Keratinocyte (primary cell): ENCODE measurements at regions not wholly inside any gene's neighbourhood (a gene's known extent, or its start where the extent isn't known, plus 50 kb on each side); places are given as distances from the start of the nearest gene placed in this dataset.

Experiments used
- DNase-seq: peaks from one replicate; pipeline ENCODE4 v3.0.0-alpha.2; 2011; ENCODE audit warnings: low read depth, missing footprints, low spot score
- FAIRE-seq: peaks from 2 replicates; lab custom pipeline; 2011; peaks lifted over from hg19 to GRCh38; lab: Jason Lieb, UNC
- H2AFZ ChIP-seq: 2 replicates; pipeline ENCODE4 v1.6.0; 2012; ENCODE audit warnings: low read length, control low read depth, inconsistent platforms; ENCODE audit not compliant: control insufficient read depth
- H3K27ac ChIP-seq: 2 replicates; pipeline ENCODE4 v1.5.1; 2011; ENCODE audit warnings: low read length; ENCODE audit not compliant: control insufficient read depth, insufficient read depth
- H3K27me3 ChIP-seq: 3 replicates; pipeline ENCODE4 v1.6.0; 2011; ENCODE audit warnings: low read length; ENCODE audit not compliant: control insufficient read depth, insufficient read depth; ENCODE audit errors: extremely low read depth
- H3K36me3 ChIP-seq, 2 experiments: 2 replicates in 1 of 2; 3 replicates in 1 of 2; pipeline ENCODE4 v1.5.1; 2011; ENCODE audit warnings: low read length in 2 of 2, mild to moderate bottlenecking in 1 of 2; ENCODE audit not compliant: control insufficient read depth in 2 of 2, insufficient read depth in 2 of 2; ENCODE audit errors: extremely low read depth in 1 of 2
- H3K4me1 ChIP-seq: 3 replicates; pipeline ENCODE4 v1.5.1; 2011; ENCODE audit warnings: low read length; ENCODE audit not compliant: control insufficient read depth, insufficient read depth; ENCODE audit errors: extremely low read depth
- H3K4me2 ChIP-seq: 3 replicates; pipeline ENCODE4 v1.6.0; 2011; ENCODE audit warnings: low read depth, low read length; ENCODE audit not compliant: control insufficient read depth, insufficient read depth; ENCODE audit errors: extremely low read depth
- H3K4me3 ChIP-seq, 3 experiments: fragments of 200-600 bp in 1 of 3; sonication (generic) in 1 of 3; 2 replicates in 2 of 3; 3 replicates in 1 of 3; pipeline ENCODE4 v1.5.1; 2011 to 2016; ENCODE audit warnings: low read length in 3 of 3, mild to moderate bottlenecking in 3 of 3, control low read depth in 2 of 3, inconsistent platforms in 1 of 3, low read depth in 1 of 3, mixed read lengths in 1 of 3, mixed run types in 1 of 3, moderate library complexity in 1 of 3; ENCODE audit not compliant: control insufficient read depth in 2 of 3, insufficient read depth in 2 of 3; ENCODE audit errors: extremely low read depth in 1 of 3
- H3K79me2 ChIP-seq: 2 replicates; pipeline ENCODE4 v1.6.0; 2012; ENCODE audit warnings: low read length; ENCODE audit not compliant: control insufficient read depth, insufficient read depth
- H3K9ac ChIP-seq: 3 replicates; pipeline ENCODE4 v1.6.0; 2011; ENCODE audit warnings: low read length; ENCODE audit not compliant: control insufficient read depth, insufficient read depth; ENCODE audit errors: extremely low read depth
- H3K9me1 ChIP-seq: 3 replicates; pipeline ENCODE4 v1.6.0; 2011; ENCODE audit warnings: low read length; ENCODE audit not compliant: control insufficient read depth, insufficient read depth; ENCODE audit errors: extremely low read depth
- H3K9me3 ChIP-seq: 2 replicates; pipeline ENCODE4 v1.5.1; 2012; ENCODE audit warnings: low read depth, low read length; ENCODE audit not compliant: control insufficient read depth
- H4K20me1 ChIP-seq: 3 replicates; pipeline ENCODE4 v1.6.0; 2011; ENCODE audit warnings: low read length; ENCODE audit not compliant: control insufficient read depth, insufficient read depth; ENCODE audit errors: extremely low read depth
- EZH2 ChIP-seq: IDR thresholded peaks from one replicate; pipeline ENCODE4 v1.6.1; 2012; ENCODE audit warnings: inconsistent platforms, mild to moderate bottlenecking, low read length, moderate library complexity
- dilution Hi-C: fragments of 300-500 bp; cut with MboI; formaldehyde crosslinking; loops from one replicate; pipeline ENCODE4 v1.7.0; 2020; ENCODE audit warnings: low sequenced_read_pairs; ENCODE audit not compliant: extremely low pct_ligation_motif_present
- TF ChIP-seq, protein P1 (sequence below), 3 experiments: IDR thresholded peaks in 1 of 3; conservative IDR thresholded peaks in 1 of 3; optimal IDR thresholded peaks in 1 of 3; 2 replicates in 2 of 3; 3 replicates in 1 of 3; pipeline versions ENCODE3 to v1.5.1; 2011; ENCODE audit warnings: low read length in 3 of 3, mild to moderate bottlenecking in 3 of 3, moderate library complexity in 2 of 3, control low read depth in 1 of 3, inconsistent platforms in 1 of 3; ENCODE audit not compliant: insufficient read depth in 2 of 3; ENCODE audit errors: extremely low read depth in 1 of 3

DNA sequence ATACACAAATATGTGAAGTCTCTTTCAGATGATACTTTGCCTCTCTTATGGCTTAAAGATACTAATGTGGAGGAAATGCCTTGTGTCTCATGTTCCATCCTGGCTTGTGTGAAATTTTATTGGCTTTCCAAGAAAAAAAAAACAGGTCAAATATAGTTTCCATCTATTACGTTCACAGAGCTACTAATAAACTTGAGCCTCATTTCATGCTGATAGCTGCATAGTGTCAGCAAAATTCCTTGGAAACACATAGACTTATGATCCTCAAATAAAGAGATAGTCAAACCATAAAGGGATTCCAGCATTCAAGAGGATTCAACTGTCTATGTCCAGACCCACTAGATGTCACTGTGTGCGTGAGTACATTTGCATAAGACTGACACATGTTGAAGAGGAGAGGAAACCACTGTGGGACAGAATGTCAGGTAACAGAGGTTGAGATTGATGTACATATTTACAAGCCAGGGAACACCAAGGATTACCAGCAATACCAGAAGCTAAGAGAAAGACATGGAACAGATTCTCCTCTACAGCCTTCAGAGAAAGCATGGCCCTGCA lies 266.6 kb downstream of the COL12A1 start:
- H3K9ac ChIP-seq: no peak overlapping the region
- TF ChIP-seq, protein P1, sequence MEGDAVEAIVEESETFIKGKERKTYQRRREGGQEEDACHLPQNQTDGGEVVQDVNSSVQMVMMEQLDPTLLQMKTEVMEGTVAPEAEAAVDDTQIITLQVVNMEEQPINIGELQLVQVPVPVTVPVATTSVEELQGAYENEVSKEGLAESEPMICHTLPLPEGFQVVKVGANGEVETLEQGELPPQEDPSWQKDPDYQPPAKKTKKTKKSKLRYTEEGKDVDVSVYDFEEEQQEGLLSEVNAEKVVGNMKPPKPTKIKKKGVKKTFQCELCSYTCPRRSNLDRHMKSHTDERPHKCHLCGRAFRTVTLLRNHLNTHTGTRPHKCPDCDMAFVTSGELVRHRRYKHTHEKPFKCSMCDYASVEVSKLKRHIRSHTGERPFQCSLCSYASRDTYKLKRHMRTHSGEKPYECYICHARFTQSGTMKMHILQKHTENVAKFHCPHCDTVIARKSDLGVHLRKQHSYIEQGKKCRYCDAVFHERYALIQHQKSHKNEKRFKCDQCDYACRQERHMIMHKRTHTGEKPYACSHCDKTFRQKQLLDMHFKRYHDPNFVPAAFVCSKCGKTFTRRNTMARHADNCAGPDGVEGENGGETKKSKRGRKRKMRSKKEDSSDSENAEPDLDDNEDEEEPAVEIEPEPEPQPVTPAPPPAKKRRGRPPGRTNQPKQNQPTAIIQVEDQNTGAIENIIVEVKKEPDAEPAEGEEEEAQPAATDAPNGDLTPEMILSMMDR (optimal IDR thresholded peaks at IDR 0.05 in 1 of 3, IDR thresholded peaks at IDR 0.05 in 1 of 3, conservative IDR thresholded peaks at IDR 0.05 in 1 of 3; ENCODE audit: extremely low read depth in 1 of 3, insufficient read depth in 2 of 3, low read length in 3 of 3): peak; percentile 3 to 59 (median 38)
- TF ChIP-seq EZH2: no peak
- H4K20me1 ChIP-seq: no peaks in the 10 kb centered on the region
- H2AFZ ChIP-seq: no peak overlapping the region
- no peaks in the 10 kb centered on the region for H3K27me3 ChIP-seq
- H3K9me3 ChIP-seq: no peaks in the 10 kb centered on the region
- dilution Hi-C loops: no loop called here
- H3K4me1 ChIP-seq: peaks cover 8% of the 10 kb centered on the region
- no peaks in the 10 kb centered on the region for H3K9me1 ChIP-seq
- no peak for DNase-seq
- H3K4me2 ChIP-seq: no peak overlapping the region
- peak; percentile 83 for FAIRE-seq
- no peak overlapping the region for H3K4me3 ChIP-seq
- no peaks in the 10 kb centered on the region for H3K79me2 ChIP-seq
- no peak overlapping the region for H3K27ac ChIP-seq
- H3K36me3 ChIP-seq: no peaks in the 10 kb centered on the region

DNA sequence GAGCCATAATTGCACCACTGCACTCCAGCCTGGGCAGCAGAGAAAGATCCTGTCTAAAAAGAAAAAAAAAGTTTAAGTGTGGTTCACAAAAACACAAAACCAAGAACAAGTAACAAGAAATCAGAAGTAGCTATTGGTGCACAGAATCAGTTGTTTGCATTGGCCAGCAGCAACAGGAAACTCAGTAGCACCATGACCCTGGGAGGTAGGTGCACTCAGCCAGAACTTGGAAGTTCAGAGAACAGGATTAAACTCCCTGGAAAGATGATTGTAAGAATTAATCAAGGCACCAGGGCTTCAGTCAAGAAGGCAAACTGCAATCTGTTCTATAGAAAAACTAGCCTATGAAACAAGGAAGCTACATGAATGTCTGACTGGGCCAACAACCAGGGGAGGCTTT lies 267.9 kb downstream of the COL12A1 start:
- Histone ChIP-seq H3K9me3 (no peaks in the 10 kb centered on the region), H3K27ac (no peak overlapping the region), H3K79me2 (no peaks in the 10 kb centered on the region), H3K4me3 (no peak overlapping the region), H3K4me1 (peaks cover 8% of the 10 kb centered on the region), H3K36me3 (no peaks in the 10 kb centered on the region), H3K9ac (no peak overlapping the region), H2AFZ (no peak overlapping the region), H3K4me2 (no peak overlapping the region), H4K20me1 (no peaks in the 10 kb centered on the region), H3K9me1 (no peaks in the 10 kb centered on the region), H3K27me3 (no peaks in the 10 kb centered on the region)
- TF ChIP-seq, protein P1 (optimal IDR thresholded peaks at IDR 0.05 in 1 of 3, IDR thresholded peaks at IDR 0.05 in 1 of 3, conservative IDR thresholded peaks at IDR 0.05 in 1 of 3; ENCODE audit: extremely low read depth in 1 of 3, insufficient read depth in 2 of 3, low read length in 3 of 3): no peak
- no peak for TF ChIP-seq EZH2
- DNase-seq: no peak
- no peak for FAIRE-seq
- dilution Hi-C loops: no loop called here
